Esophagus squamous epithelium (tissue), 4 donors: ENCODE measurements at regions not wholly inside any gene's neighbourhood (a gene's known extent, or its start where the extent isn't known, plus 50 kb on each side); places are given as distances from the start of the nearest gene placed in this dataset.

Source experiments
- CTCF ChIP-seq, 6 experiments: fragments of 450-650 bp in 4 of 6; fragments of 200-600 bp in 2 of 6; sonication (generic) in 2 of 6; IDR thresholded peaks; one replicate each; pipeline ENCODE4 v1.5.1; 2016 to 2019; ENCODE audit warnings: antibody characterized with exemption in 6 of 6, mild to moderate bottlenecking in 4 of 6, moderate library complexity in 4 of 6
- POLR2A ChIP-seq, 4 donors: fragments of 450-650 bp; IDR thresholded peaks; one replicate each; pipeline ENCODE4 v1.6.1; 2017; ENCODE audit warnings: antibody characterized with exemption in 4 of 4, mild to moderate bottlenecking in 4 of 4, moderate library complexity in 3 of 4

- TF ChIP-seq CTCF (IDR thresholded peaks at IDR 0.05) = no peak
- TF ChIP-seq POLR2A (IDR thresholded peaks at IDR 0.05) = no peak
Measured at GRCh38 chr14:85050180-85050579, 479.8 kb upstream of the FLRT2 start.
